GM19043 (cell line): ENCODE measurements at regions not wholly inside any gene's neighbourhood (a gene's known extent, or its start where the extent isn't known, plus 50 kb on each side); places are given as distances from the start of the nearest gene placed in this dataset.

ENCODE experiments used
- ATAC-seq: cut with Tn5 transposase; IDR thresholded peaks from one replicate; pipeline ENCODE4 v1.9.1; 2021; ENCODE audit warnings: low read depth; ENCODE audit not compliant: unreplicated experiment

DNA sequence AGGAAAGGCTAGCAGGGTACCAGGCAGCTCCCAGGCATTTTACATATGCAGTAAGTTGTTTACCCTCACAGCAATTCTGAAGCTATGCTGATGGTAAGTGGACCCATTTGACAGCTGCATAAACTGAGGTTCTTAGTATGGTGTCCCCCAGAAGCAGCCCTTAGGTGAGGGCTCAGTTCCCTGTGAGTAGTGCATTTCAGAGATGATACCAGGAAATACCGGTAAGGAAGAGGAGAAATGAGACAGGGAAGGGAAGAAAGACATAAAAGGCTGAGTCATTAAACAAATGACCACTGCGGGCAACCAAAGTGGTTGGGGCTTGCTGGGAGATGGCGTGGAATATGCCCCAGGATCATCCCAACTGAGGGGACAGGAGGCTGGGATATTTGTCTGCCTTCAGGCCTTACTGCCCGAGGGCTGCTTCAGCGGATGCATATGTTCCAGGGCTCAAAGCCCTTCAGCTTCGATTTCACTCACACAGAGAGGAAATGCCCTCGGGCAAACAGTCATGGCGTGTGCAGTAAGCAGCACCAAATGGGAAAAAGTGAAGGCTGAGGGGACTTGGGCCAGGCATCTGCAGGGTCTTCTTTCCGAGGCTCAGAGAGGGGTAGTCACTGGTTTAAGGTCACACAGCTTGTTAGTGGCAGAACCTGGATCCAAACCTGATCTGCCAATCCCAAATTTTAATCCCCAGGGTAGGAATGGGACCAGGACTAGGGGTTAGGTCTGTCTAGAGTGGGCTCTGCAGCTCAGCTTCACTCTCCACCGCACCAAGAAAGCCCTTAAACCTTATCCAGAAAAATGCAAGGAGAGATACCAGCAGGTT, 133.7 kb upstream of the RUNX3 start:
- ATAC-seq = no peak

DNA sequence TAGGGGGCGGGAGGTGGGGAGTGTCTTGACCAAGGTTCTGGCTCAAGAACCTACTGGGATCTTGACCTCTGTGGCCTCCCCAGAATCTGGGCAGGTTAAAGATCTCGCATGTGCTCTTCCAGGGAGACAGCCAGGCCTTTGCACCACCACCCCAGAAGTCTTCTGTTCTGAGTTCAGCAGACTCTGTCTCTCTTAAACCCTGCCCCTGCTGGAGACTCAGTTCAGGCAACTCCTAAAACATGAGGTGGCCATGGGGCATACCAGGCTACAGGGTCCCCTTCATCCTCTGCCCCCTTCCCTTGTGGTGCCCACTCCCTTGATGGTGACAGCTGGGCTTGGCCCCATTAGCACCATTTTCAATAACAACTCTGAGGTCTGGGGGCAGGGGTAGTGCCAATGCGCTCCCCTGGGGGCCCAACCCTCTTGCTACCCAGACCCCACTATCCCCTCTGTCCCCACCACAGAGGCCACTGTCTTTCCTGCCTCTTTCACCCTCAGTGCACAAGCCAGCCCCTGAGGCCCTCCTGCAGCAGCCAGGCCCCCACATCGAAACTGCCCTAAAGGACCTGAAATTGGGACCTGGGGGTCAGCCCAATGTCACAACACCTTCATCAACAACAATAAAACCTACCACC, 132.7 kb upstream of the RUNX3 start:
- ATAC-seq = no peak

DNA sequence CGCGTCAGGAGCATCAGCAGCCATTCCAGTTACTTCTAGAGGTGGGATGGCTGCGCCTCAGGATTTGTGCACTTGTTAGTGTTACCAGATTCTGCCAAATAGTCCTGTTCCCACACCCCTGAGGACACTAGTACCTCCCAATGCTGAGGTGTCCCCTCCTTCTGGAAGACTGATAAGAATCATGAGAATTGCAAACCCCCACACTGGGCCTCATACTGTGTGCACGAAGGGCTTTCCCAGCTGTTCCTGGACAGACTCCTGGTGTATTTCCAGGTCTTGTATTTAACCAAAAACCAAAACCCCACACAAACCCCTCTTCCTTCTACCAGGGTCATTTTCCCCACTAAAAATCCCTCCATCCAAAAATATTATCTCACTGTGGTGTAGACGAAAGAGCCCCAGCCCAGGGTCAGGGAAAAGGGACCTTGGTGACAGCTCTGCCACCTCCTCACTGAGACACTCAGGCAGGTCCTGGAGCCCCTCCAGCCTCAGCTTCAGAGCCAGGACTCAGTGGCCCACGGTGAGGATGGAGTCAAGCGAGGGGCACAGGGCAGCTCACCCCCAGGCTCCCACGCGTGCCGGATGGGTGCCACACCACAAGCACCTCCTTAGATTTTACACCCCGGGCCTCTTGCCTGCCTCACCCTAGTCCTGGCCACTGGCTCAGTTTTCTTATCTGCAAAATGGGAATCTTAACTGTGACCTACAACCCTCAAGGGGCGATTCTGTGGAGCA, 131.4 kb upstream of the RUNX3 start:
- no peak for ATAC-seq

DNA sequence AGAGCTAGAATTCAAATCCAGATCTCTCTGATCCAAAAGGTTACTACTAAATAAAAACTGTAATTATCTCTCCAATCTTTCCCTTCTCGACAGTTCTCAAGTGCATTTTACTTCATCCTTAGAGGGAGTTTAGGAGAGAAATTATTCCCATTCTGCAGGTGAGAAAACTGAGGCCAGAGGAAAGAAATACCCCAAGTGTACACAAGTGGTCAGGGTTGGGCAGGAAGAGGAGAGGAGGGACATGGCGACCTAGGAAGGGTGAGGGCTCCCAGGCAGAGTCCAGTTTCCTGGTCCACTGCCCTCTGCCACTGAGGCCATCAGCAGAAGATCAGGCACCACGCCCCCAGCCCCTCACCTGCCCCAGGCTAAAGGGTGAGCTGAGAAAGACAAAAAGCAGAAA, 127.1 kb upstream of the RUNX3 start:
- no peak for ATAC-seq

DNA sequence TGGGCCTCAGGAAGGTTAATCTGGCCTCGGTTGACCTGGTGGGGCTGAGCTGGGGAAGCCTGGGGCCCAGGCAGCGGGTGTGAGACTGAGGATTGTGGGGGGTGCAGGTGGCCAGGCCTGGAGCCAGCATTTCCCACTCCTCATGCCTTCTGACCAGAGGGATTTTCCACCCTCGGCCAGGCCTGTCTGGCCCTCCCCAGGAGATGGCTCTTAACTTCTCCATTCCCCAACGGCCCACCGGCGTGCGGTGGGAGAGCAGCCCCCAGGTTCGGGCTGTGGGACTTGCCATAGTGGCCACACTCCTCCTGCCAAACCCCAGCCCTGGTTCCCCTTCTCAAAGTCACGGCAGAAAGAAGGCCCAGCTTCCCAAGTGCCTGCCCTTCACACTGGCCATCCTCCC, 126.5 kb upstream of the RUNX3 start:
- no peak for ATAC-seq

DNA sequence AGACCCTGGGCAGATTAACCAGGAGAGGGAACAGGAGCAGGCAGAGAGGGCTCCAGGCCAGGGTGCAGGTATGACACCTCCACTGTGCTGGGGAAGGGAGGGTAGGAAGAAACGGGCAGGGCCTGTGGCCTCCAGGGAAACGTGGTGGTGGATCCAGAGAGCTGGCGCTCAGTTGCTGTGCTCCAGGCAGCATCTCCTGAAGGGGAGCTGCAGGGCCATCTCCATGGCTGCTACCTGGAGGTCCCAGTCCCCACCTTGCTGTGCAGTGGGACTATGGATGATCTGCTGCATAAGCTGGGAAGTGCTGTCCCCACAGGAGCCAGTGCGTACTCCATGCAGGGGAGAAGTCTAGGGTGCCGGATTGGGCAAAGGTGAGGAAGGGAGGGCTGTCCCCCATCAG, 125.9 kb upstream of the RUNX3 start:
- ATAC-seq = no peak

DNA sequence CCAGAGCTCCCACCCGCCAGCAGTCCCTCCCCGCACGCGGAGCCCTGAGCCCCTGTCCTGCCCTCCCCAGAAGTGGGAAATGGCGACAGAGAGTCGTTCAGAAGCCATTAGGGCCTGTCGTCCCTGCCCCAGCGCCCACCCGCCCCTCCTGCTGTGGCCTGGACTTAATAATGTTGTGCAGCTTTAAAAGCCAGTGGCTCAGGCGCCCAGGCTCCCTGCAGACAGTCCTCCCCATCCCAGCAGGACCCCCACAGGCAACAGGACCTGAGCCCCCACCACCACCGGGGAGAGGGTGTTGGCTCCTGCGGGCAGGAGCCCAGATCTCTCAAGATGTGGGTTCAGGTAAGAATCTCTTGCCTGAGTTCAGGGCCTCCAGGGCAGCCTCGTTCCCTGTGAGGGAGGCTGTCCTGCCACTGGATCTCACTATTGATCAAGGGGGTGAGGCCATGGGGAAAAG, 125.3 kb upstream of the RUNX3 start:
- no peak for ATAC-seq

DNA sequence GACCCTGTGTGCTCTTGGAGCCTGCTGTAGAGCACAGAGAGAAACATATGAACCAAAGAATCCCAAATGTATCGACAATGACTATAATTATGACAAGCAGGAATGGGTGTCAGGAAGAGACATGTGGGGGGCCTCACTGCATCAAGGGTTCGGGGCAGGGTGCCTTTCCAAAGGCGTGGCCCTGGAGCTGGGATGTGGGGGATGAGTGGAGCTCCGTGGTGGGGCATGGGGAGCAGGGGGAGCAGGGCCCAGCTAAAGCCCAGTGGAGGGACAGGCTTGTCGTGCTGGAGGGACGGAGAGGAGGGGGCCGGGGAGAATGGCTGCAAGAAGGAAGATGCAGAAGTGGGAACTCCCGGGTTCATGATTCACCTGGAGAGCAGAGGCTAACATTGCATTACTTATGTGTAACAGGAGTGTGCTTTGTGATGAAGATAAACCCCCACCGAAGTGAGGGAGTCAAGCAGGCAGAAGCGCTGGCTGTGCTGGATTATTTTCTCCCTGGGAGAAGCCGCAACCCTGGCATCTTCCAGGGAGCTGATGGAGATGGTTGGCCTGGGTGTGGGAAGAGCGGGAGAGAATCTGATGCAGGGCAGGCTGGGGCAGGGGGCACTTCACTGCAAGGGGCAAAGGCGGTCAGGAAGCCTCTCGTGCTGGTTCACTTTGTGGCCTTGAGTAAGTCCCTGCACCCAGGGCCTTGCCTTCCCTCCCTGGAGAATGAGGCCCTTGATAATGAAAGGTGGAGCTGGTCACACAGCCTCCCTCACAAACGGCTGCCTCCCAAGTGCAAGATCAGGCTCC, 124.6 kb upstream of the RUNX3 start:
- no peak for ATAC-seq

DNA sequence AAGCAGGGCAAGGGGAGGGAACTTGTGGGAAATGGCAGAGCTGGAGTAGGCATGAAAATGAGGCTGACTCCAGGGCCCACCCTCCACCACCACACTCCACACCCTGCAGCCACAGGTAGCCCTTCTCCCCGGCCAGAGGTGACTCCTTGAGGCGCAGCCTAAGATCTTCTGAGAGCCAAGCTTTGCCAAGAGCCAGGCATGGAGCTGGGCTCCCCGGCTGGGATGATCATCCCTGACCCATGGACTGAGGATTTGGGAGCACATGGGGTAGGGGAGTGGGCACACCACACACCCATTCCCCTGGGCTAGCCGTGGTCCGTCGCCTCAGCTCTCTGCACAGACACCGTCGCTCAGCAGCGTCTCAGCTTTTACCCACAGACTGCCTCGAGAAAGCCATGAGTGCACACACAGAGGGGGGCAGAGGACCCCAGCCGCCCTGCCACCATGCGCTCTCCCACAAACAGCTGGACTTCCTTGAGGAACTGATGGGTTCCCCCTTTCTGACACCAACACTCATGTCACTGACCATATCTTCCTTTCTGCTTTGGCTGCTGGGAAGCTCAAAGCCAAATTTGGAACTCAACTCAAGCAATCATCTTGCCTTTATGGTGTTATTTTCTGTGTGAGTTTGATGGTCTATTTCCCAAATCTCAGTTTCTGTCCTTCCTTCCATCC, 123.6 kb upstream of the RUNX3 start:
- ATAC-seq = no peak

DNA sequence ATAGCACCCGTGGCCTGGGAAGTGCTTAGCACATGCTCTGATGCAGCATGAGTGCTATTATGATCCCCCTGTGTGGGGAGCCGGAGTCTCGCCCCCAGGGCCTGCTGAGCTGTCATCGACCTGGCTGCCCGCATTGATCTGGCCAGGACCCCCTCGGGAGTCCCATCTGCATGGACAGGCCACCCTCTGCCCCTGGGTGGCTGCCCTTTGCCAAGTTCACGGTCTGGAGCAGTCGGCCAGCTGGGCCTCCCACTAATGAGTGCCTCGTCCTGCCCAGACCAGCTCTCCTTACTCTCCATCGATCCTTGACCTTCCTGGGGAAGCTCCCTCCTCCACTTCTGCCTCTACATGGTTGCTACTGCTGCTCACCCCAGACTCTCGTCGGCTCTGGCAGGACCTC, 121.8 kb upstream of the RUNX3 start:
- no peak for ATAC-seq

DNA sequence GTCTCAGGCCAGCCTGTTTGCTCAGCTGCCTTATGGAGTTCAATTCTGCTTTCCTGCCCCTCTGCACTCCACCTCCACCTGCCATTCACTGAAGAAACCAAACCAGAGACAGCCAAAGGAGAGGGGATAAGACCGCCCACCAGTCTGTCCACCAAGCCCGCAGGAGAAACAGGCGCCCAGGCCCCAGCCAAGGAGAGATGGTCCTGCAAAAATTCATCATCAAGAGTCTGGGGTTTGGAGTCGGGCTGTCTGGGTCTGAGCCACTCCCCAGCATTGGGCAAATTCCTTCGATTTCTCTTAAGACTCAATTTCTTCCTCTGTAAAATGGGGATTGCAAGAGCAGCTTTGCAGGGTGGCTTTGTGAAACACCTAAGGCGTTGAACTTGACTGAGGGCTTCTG, 121.4 kb upstream of the RUNX3 start:
- ATAC-seq = no peak

DNA sequence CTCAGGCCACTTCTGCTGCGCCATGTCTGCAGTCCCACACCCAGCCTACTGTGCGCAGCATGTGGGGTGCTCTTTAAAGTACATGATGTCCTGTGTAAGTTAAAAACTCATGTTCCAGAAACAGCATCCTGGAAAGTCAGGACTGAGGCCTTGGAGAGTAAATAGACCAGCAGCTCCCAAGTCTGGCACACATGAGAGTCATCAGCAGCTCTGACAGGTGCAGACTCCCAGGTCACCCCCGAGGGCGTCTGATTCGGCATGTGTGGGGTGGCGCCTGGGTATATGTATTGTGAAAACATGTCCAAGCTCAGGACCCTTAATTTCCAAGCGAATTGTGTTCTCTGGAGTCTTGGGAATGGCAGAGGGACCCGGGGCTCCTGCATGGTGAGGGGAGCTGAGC, 120.1 kb upstream of the RUNX3 start:
- ATAC-seq = no peak

DNA sequence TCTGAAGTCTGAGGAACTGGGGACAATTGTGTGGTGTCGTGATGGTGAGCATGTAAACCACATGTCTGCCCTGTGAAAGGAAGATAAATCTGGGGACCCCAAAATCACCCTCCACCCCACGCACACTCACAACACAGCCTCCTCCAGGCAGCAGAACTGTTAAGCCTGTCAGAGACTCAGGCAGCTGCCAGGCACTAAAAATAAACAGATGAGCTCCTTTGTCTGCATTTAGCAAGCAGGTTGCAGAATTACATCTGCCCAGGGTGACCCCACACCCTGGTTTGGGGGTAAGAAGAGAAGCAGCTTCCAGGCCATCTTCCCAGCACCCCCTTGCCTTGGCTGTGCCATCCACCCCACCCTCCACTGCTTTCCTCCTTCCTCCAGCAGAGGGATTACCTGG, 119.1 kb upstream of the RUNX3 start:
- ATAC-seq = no peak

DNA sequence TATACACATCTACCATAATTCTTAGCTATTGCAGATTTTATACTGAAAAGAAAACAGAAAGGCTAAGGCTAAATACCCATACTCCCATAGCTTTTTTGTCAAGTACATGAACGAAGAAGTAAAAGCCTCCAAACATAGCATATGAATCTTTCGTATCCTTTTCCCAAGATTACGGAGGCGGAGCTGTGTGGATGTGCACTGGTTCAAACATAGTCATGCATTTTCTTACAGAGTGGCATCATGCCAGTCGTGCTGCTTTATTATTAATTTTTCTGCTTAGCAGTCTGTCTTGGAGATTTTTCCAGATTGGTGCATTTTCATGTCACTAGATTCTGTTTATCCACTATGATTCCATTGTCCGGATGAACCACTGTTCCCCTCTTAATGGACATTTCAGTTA, 118.7 kb upstream of the RUNX3 start:
- ATAC-seq = no peak

DNA sequence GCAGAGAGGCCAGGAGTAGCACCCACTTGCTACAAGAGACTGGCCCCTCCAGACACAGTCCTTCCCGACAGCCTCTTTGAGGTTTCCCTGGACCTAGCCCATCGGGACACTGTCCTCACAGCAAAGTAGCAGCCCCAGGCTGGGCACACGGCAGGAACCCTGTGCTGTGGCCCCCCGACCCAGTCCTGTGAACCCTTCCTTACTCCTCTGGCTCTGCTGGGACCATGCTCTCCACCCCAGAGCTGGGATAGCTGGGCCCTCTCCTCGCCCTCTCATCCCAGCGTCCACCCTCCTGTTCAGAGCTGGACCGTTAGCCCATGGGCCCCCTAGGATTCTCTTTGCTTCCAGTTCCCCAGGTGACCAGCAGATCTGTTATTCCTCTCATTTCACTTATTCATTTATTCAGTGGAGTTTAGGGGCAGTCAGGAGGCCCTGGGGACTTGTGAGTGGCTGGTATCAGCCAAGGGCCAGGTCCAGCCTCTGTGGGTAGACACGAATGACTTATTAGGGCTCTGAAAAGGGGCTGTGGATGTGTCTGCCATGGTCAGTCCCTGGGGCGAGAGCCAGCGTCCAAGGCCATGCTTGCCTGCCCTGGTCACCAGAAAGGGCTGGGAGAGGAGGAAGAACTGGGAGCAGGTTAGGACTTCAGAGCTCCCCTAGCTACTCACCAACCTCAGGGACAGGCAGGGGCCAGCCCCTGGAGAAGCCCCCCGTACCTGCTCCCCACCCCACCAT, 117.6 kb upstream of the RUNX3 start:
- ATAC-seq = no peak

DNA sequence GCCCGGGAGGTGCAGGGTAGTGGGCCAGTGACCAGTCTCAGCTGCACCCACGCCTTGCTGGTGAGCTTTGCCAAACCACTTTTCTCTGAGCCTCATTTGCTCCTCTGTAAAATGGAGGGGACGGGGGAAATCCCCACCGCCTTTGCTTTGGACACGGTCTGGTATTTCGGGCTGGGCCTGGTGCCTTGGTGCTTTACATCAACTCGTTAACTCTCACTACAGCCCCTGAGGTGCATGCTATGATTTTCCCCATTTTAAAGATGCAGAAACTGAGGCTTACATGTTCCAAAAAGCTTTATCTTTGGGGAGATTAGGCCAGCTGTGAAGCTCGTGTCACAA, 116.1 kb upstream of the RUNX3 start:
- ATAC-seq = no peak

DNA sequence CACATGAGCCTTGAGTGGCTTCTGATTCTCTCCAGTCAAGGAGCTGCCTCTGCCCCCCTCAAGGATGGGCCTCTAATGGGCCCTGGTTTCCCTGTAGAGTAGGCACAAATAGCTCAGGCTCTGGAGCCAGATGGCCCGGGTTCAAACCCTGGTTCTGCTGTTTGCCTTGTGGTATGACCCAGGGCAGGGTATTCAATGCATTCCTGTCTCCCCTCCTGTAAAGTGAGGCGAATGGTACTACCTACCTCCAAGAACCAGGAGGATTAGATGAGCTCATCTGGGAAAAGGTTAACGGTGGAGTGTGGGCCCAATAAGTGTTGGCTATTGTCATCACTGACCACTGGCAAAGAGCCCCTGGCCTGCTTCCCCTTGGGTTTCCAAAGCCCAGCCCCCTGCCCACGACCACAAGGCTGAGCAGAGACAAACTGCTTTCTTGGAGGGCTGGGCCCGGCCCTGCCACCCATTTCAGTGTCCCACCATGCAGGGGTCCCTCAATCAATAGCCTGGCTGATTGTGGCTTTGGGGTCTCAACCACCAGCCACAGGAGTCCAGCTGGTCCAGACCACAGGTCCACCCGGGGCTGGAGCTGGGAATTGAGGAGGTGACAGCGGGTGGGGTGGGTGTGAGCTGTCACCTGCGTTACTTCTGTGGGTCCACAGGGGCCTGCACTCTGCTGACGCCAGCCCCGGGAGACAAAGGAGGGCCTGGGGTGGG, 115.6 kb upstream of the RUNX3 start:
- no peak for ATAC-seq

DNA sequence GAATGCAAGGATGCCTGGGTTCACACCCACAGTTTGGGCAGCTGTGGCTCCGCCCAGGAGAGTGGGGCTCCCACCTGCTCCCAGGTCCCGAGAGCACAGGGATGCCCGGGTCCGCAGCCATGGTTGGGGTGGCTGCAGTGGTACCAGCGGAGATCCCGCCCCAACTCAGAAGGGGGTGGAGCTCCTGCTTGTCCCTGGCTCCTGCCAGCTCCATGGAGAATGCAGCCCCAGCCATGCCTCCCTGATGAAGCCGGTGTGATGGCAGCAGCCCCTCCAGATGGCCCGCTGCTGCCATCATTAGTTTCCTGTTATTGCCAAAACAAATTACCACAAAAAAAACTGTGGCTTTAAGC, 113.1 kb upstream of the RUNX3 start:
- ATAC-seq = no peak
